HCT116 (cell line): ENCODE measurements at regions not wholly inside any gene's neighbourhood (a gene's known extent, or its start where the extent isn't known, plus 50 kb on each side); places are given as distances from the start of the nearest gene placed in this dataset.

Experiments
- ATAC-seq: fragments of 200-7000 bp; cut with Tn5 transposase; 2 replicates; pipeline ENCODE4 v1.9.1; 2020; ENCODE audit warnings: mild to moderate bottlenecking, moderate library complexity
- BruUV-seq: library from RNA; stranded (reverse); fragments of 400-500 nt; replicated peaks from 2 replicates; lab custom pipeline; 2021; lab: Mats Ljungman, UMichigan
- CTCF ChIA-PET: fragments of 300-600 bp; sonication (Branson Sonifier 250); formaldehyde crosslinking; loops from one replicate; lab custom pipeline; 2021; ENCODE audit warnings: antibody characterized with exemption; lab: Charles Lee
- POLR2A ChIA-PET: fragments of 300-600, 350-600 bp; sonication (Branson Sonifier 250); formaldehyde crosslinking; loops from one replicate; lab custom pipeline; 2021; ENCODE audit warnings: antibody characterized with exemption; lab: Charles Lee
- RAD21 ChIA-PET, 2 experiments: fragments of 300-600 bp; sonication (Branson Sonifier 250); formaldehyde crosslinking; loops; one replicate each; lab custom pipeline; 2023; ENCODE audit warnings: low total read pairs in 2 of 2; ENCODE audit not compliant: uncharacterized antibody in 2 of 2, unreplicated experiment in 2 of 2, low non-redundant PET in 1 of 2; lab: Charles Lee
- DNase-seq: peaks from one replicate; pipeline ENCODE4 v3.0.0-alpha.2; 2010; ENCODE audit warnings: low read depth, low spot score
- H2AFZ ChIP-seq: fragments of 200-600 bp; shearing (Covaris generic), sonication (generic); 2 replicates; pipeline ENCODE4 v1.6.1; 2017; ENCODE audit warnings: low read depth, mixed run types, mixed read lengths, antibody characterized with exemption, low read length; ENCODE audit not compliant: poor library complexity, severe bottlenecking
- H3K27ac ChIP-seq: 2 replicates; pipeline ENCODE4 v1.5.1; 2012; ENCODE audit warnings: low read depth, low read length
- H3K27me3 ChIP-seq: fragments of 200-600 bp; sonication (generic); 2 replicates; pipeline ENCODE4 v1.6.1; 2016; ENCODE audit warnings: mixed run types, low read length, mixed read lengths; ENCODE audit not compliant: insufficient read depth
- H3K36me3 ChIP-seq, 2 experiments: fragments of 200-500 bp in 1 of 2; fragments of 200-600 bp in 1 of 2; sonication (Bioruptor generic) in 1 of 2; sonication (generic) in 1 of 2; 2 replicates each; pipeline versions ENCODE4 v1.5.1 to v1.6.1; 2014 to 2016; ENCODE audit warnings: low read length in 2 of 2, inconsistent platforms in 1 of 2, mixed read lengths in 1 of 2, mixed run types in 1 of 2; ENCODE audit not compliant: insufficient read depth in 2 of 2, control insufficient read depth in 1 of 2
- H3K4me1 ChIP-seq, 2 experiments: fragments of 200-600 bp in 1 of 2; sonication (generic) in 1 of 2; 2 replicates each; pipeline versions ENCODE4 v1.5.1 to v1.6.1; 2012 to 2017; ENCODE audit warnings: low read length in 2 of 2, inconsistent platforms in 1 of 2, mild to moderate bottlenecking in 1 of 2, mixed read lengths in 1 of 2, mixed run types in 1 of 2, moderate library complexity in 1 of 2; ENCODE audit not compliant: insufficient read depth in 2 of 2, control insufficient read depth in 1 of 2
- H3K4me2 ChIP-seq: fragments of 200-600 bp; sonication (generic); 2 replicates; pipeline ENCODE4 v1.6.1; 2017; ENCODE audit warnings: mixed run types, low read length, mixed read lengths
- H3K4me3 ChIP-seq, 2 experiments: fragments of 200-600 bp in 1 of 2; sonication (generic) in 1 of 2; replicated peaks in 1 of 2; 2 replicates each; pipeline ENCODE4 v1.5.1; 2011 to 2016; ENCODE audit warnings: low read length in 2 of 2, control low read depth in 1 of 2, low read depth in 1 of 2, mild to moderate bottlenecking in 1 of 2, mixed read lengths in 1 of 2, mixed run types in 1 of 2
- H3K79me2 ChIP-seq: fragments of 200-600 bp; sonication (generic); 2 replicates; pipeline ENCODE4 v1.6.1; 2017; ENCODE audit warnings: mild to moderate bottlenecking, mixed run types, low read length, moderate library complexity, mixed read lengths; ENCODE audit not compliant: insufficient read depth
- H3K9ac ChIP-seq: fragments of 200-600 bp; sonication (generic); 2 replicates; pipeline ENCODE4 v1.6.1; 2016; ENCODE audit warnings: low read length, mixed read lengths
- H3K9me2 ChIP-seq: fragments of 200-600 bp; sonication (generic), shearing (Covaris generic); 2 replicates; pipeline ENCODE4 v1.6.1; 2017; ENCODE audit warnings: mixed run types, mild to moderate bottlenecking, moderate library complexity; ENCODE audit not compliant: insufficient read depth
- H3K9me3 ChIP-seq, 2 experiments: fragments of 200-500 bp in 1 of 2; fragments of 200-600 bp in 1 of 2; sonication (Bioruptor generic) in 1 of 2; sonication (generic) in 1 of 2; 2 replicates each; pipeline ENCODE4 v1.6.1; 2014 to 2017; ENCODE audit warnings: low read length in 2 of 2, mixed read lengths in 2 of 2, inconsistent platforms in 1 of 2, low read depth in 1 of 2, mild to moderate bottlenecking in 1 of 2, mixed run types in 1 of 2, moderate library complexity in 1 of 2; ENCODE audit not compliant: control insufficient read depth in 1 of 2, insufficient read depth in 1 of 2
- H4K20me1 ChIP-seq: fragments of 200-600 bp; sonication (generic), shearing (Covaris generic); 2 replicates; pipeline ENCODE4 v1.6.1; 2017; ENCODE audit warnings: mixed run types, mild to moderate bottlenecking, moderate library complexity; ENCODE audit not compliant: insufficient read depth
- CBX3 ChIP-seq: IDR thresholded peaks from 2 replicates; pipeline ENCODE4 v1.6.1; 2012; ENCODE audit warnings: low read depth
- CEBPB ChIP-seq: IDR thresholded peaks from 2 replicates; pipeline ENCODE4 v1.6.1; 2012; ENCODE audit warnings: low read depth
- CTCF ChIP-seq, 3 experiments: fragments of 200-600 bp in 1 of 3; sonication (generic) in 1 of 3; IDR thresholded peaks in 2 of 3; conservative IDR thresholded peaks in 1 of 3; 2 replicates each; pipeline ENCODE4 v1.5.1; 2012 to 2017; ENCODE audit warnings: low read depth in 2 of 3, low read length in 2 of 3, antibody characterized with exemption in 1 of 3, borderline replicate concordance in 1 of 3, control low read depth in 1 of 3, mild to moderate bottlenecking in 1 of 3, mixed read lengths in 1 of 3, mixed run types in 1 of 3, moderate library complexity in 1 of 3; ENCODE audit not compliant: insufficient read depth in 1 of 3
- EGR1 ChIP-seq: IDR thresholded peaks from 2 replicates; pipeline ENCODE4 v1.6.1; 2012; ENCODE audit warnings: low read depth
- ELF1 ChIP-seq: IDR thresholded peaks from 2 replicates; pipeline ENCODE4 v1.6.1; 2012; ENCODE audit warnings: low read depth, borderline replicate concordance
- EZH2 ChIP-seq: fragments of 200-600 bp; sonication (generic); IDR thresholded peaks from 2 replicates; pipeline ENCODE4 v1.6.1; 2017; ENCODE audit warnings: antibody characterized with exemption, mixed run types
- EZH2phosphoT487 ChIP-seq: fragments of 200-600 bp; IDR thresholded peaks from 2 replicates; pipeline ENCODE4 v1.6.1; 2018; ENCODE audit warnings: antibody characterized with exemption, borderline replicate concordance
- JUND ChIP-seq: IDR thresholded peaks from 2 replicates; pipeline ENCODE4 v1.6.1; 2012
- MAX ChIP-seq: IDR thresholded peaks from 2 replicates; pipeline ENCODE4 v1.6.1; 2012
- POLR2A ChIP-seq: IDR thresholded peaks from 2 replicates; pipeline ENCODE4 v1.7.0; 2011; ENCODE audit warnings: borderline replicate concordance; ENCODE audit not compliant: insufficient read depth, insufficient read length; ENCODE audit errors: extremely low read depth
- SIN3A ChIP-seq: IDR thresholded peaks from 2 replicates; pipeline ENCODE4 v1.6.1; 2012; ENCODE audit warnings: low read depth
- SP1 ChIP-seq: IDR thresholded peaks from 2 replicates; pipeline ENCODE4 v1.6.1; 2012; ENCODE audit warnings: low read depth
- SRF ChIP-seq: IDR thresholded peaks from 2 replicates; pipeline ENCODE4 v1.6.1; 2012; ENCODE audit warnings: low read depth
- TCF7L2 ChIP-seq: IDR thresholded peaks from 2 replicates; pipeline ENCODE4 v1.7.0; 2011; ENCODE audit warnings: borderline replicate concordance, inconsistent platforms; ENCODE audit not compliant: insufficient read depth, insufficient read length; ENCODE audit errors: extremely low read depth
- YY1 ChIP-seq: IDR thresholded peaks from 2 replicates; pipeline ENCODE4 v1.6.1; 2011; ENCODE audit warnings: low read length, low read depth, moderate library complexity, mild to moderate bottlenecking; ENCODE audit not compliant: insufficient replicate concordance; ENCODE audit errors: extremely low read depth
- intact Hi-C: fragments of 100-400 bp; cut with micrococcal nuclease; formaldehyde crosslinking; loops from 2 replicates; pipeline ENCODE4 v1.10.0; 2022

- POLR2A ChIA-PET, result no interaction called here
- Histone ChIP-seq H3K9ac (no peak overlapping the region), H3K36me3 (no peaks in the 10 kb centered on the region), H2AFZ (no peak overlapping the region), H3K9me2 (no peaks in the 10 kb centered on the region), H3K79me2 (no peaks in the 10 kb centered on the region), H3K27me3 (no peaks in the 10 kb centered on the region), H3K4me3 (no peak overlapping the region), H3K9me3 (peaks cover 0 to 9% of the 10 kb centered on the region in 2 experiments; a peak in 2 of 4 replicates), H3K4me2 (no peak overlapping the region), H3K4me1 (no peaks in the 10 kb centered on the region)
- DNase-seq, result no peak
- no peak for TF ChIP-seq MAX
- no peak for TF ChIP-seq POLR2A
- TF ChIP-seq EZH2phosphoT487, result no peak
- no peak for TF ChIP-seq CEBPB
- no peak for TF ChIP-seq SIN3A
- TF ChIP-seq CTCF (IDR thresholded peaks at IDR 0.05 in 2 of 3, conservative IDR thresholded peaks at IDR 0.05 in 1 of 3; ENCODE audit: borderline replicate concordance in 1 of 3, insufficient read depth in 1 of 3, low read depth in 2 of 3, low read length in 2 of 3), result no peak
- TF ChIP-seq YY1, result no peak
- TF ChIP-seq JUND, result no peak
- TF ChIP-seq CBX3, result no peak
- no peak for TF ChIP-seq EGR1
- no peak for TF ChIP-seq SP1
- TF ChIP-seq TCF7L2, result no peak
- TF ChIP-seq SRF, result no peak
- TF ChIP-seq ELF1, result no peak
- no peak for TF ChIP-seq EZH2
- TF ChIP-seq, all 23 proteins: peak for 0
- ChIA-PET CTCF (no interaction called here), RAD21 (no interaction called here)
- Histone ChIP-seq H3K27ac (no peak overlapping the region), H4K20me1 (no peaks in the 10 kb centered on the region)
- no peak for ATAC-seq
- BruUV-seq, result no TSS peak
- intact Hi-C loops, result no loop called here
These were observed 689.3 kb downstream of the CENPC start for GRCh38 chr4:66855956-66856355.
